HepG2 (cell line): ENCODE measurements at regions not wholly inside any gene's neighbourhood (a gene's known extent, or its start where the extent isn't known, plus 50 kb on each side); places are given as distances from the start of the nearest gene placed in this dataset.

ENCODE experiments used
- ATAC-seq: fragments of 200-7000 bp; cut with Tn5 transposase; 3 replicates; pipeline ENCODE4 v1.9.1; 2020; ENCODE audit warnings: mild to moderate bottlenecking, moderate library complexity
- BruUV-seq: library from RNA; stranded (reverse); fragments of 400-500 nt; replicated peaks from 2 replicates; lab custom pipeline; 2021; lab: Mats Ljungman, UMichigan
- CTCF ChIA-PET: fragments of 300-600 bp; formaldehyde crosslinking; extraction: SDS; loops from one replicate; lab custom pipeline; 2021; ENCODE audit warnings: low total read pairs, inconsistent platforms, low intra/inter-chr PET ratio; lab: Yijun Ruan, JAX
- POLR2A ChIA-PET: fragments of 350-600 bp; sonication (Branson Sonifier 250); formaldehyde crosslinking; loops from one replicate; lab custom pipeline; 2020; ENCODE audit warnings: antibody characterized with exemption, inconsistent platforms; lab: Yijun Ruan, JAX
- DNase-seq: peaks from one replicate; pipeline ENCODE4 v3.0.0-alpha.2; 2015; ENCODE audit warnings: low spot score
- FAIRE-seq: peaks from 3 replicates; lab custom pipeline; 2011; peaks lifted over from hg19 to GRCh38; lab: Jason Lieb, UNC
- H2AFZ ChIP-seq: one replicate; pipeline ENCODE4 v1.6.1; 2011; ENCODE audit warnings: low read length, inconsistent platforms
- H3K27ac ChIP-seq: fragments of 300-600 bp; 3 replicates; pipeline ENCODE4 v1.8.0; 2011; ENCODE audit warnings: mixed run types, mild to moderate bottlenecking, mixed read lengths, low read length, inconsistent platforms; ENCODE audit not compliant: insufficient read depth; ENCODE audit errors: extremely low read length
- H3K27me3 ChIP-seq, 2 experiments: fragments of 200-600 bp in 1 of 2; 2 replicates in 1 of 2; 3 replicates in 1 of 2; pipeline versions ENCODE4 v1.6.0 to v1.8.0; 2011; ENCODE audit warnings: low read length in 2 of 2, mild to moderate bottlenecking in 2 of 2, moderate library complexity in 2 of 2, inconsistent platforms in 1 of 2; ENCODE audit not compliant: insufficient read depth in 2 of 2, control insufficient read depth in 1 of 2
- H3K36me3 ChIP-seq, 2 experiments: fragments of 200-600 bp in 1 of 2; replicated peaks in 1 of 2; 2 replicates in 1 of 2; 3 replicates in 1 of 2; pipeline versions ENCODE4 v1.5.1 to v1.8.0; 2011; ENCODE audit warnings: low read length in 2 of 2, inconsistent platforms in 1 of 2; ENCODE audit not compliant: insufficient read depth in 2 of 2, control insufficient read depth in 1 of 2
- H3K4me1 ChIP-seq: 2 replicates; pipeline ENCODE4 v1.5.1; 2012; ENCODE audit warnings: low read length, inconsistent platforms; ENCODE audit not compliant: insufficient read depth
- H3K4me2 ChIP-seq: 2 replicates; pipeline ENCODE4 v1.6.0; 2011; ENCODE audit warnings: low read depth, low read length, inconsistent platforms
- H3K4me3 ChIP-seq, 3 experiments: fragments of 200-600 bp in 1 of 3; sonication (generic), shearing (Covaris generic) in 1 of 3; replicated peaks in 1 of 3; 2 replicates each; pipeline ENCODE4 v1.5.1; 2011 to 2016; ENCODE audit warnings: low read length in 3 of 3, inconsistent platforms in 2 of 3, low read depth in 2 of 3, mild to moderate bottlenecking in 2 of 3, control low read depth in 1 of 3, mixed read lengths in 1 of 3; ENCODE audit not compliant: insufficient read depth in 1 of 3
- H3K79me2 ChIP-seq: one replicate; pipeline ENCODE4 v1.6.1; 2011; ENCODE audit warnings: low read length, inconsistent platforms; ENCODE audit not compliant: insufficient read depth
- H3K9ac ChIP-seq: 2 replicates; pipeline ENCODE4 v1.6.0; 2011; ENCODE audit warnings: mild to moderate bottlenecking, low read depth, low read length, inconsistent platforms; ENCODE audit not compliant: insufficient read depth
- H3K9me3 ChIP-seq: 2 replicates; pipeline ENCODE4 v1.5.1; 2012; ENCODE audit warnings: mild to moderate bottlenecking, low read length
- H4K20me1 ChIP-seq: 2 replicates; pipeline ENCODE4 v1.6.0; 2011; ENCODE audit warnings: inconsistent platforms, mild to moderate bottlenecking, low read length, moderate library complexity; ENCODE audit not compliant: insufficient read depth
- BCLAF1 ChIP-seq: fragments of 450-650 bp; IDR thresholded peaks from 2 replicates; pipeline ENCODE4 v1.6.1; 2017; ENCODE audit warnings: mild to moderate bottlenecking
- IKZF5 ChIP-seq: IDR thresholded peaks from 2 replicates; pipeline ENCODE4 v1.6.1; 2018; ENCODE audit warnings: missing genetic modification reagents, mild to moderate bottlenecking, missing compliant biosample characterization
- RFXANK ChIP-seq: IDR thresholded peaks from 2 replicates; pipeline ENCODE4 v1.6.1; 2016
- SOX13 ChIP-seq, 3 experiments: fragments of 450-650 bp in 1 of 3; sonication (generic) in 1 of 3; formaldehyde crosslinking in 1 of 3; IDR thresholded peaks in 2 of 3; conservative IDR thresholded peaks in 1 of 3; 2 replicates each; pipeline versions ENCODE4 v1.5.0 to v1.6.1; 2016 to 2020; ENCODE audit warnings: antibody characterized with exemption in 1 of 3, mild to moderate bottlenecking in 1 of 3, missing compliant biosample characterization in 1 of 3, missing genetic modification reagents in 1 of 3, moderate library complexity in 1 of 3
- WIZ ChIP-seq: sonication (generic); formaldehyde crosslinking; IDR thresholded peaks from 2 replicates; pipeline ENCODE4 v1.5.1; 2020; ENCODE audit warnings: mild to moderate bottlenecking, missing genetic modification reagents
- ZNF251 ChIP-seq: sonication (generic); formaldehyde crosslinking; IDR thresholded peaks from 2 replicates; pipeline ENCODE4 v1.9.0; 2021; ENCODE audit warnings: mild to moderate bottlenecking, missing genetic modification reagents
- ZNF432 ChIP-seq: sonication (generic); formaldehyde crosslinking; IDR thresholded peaks from 2 replicates; pipeline ENCODE4 v1.5.0; 2020; ENCODE audit warnings: missing genetic modification reagents, mild to moderate bottlenecking, borderline replicate concordance
- WGBS: methylation state at CpG from one replicate; pipeline ENCODE4 v1.1.6; 2017; ENCODE audit warnings: low lambda C conversion rate; 5-methylcytosine and 5-hydroxymethylcytosine counted together
- in situ Hi-C: cut with HindIII; loops from 2 replicates; pipeline ENCODE4 v1.10.0; 2017; ENCODE audit warnings: low pct_unique_long_range_greater_than_20kb; ENCODE audit not compliant: extremely low pct_ligation_motif_present
- intact Hi-C: fragments of 100-400 bp; cut with micrococcal nuclease; formaldehyde crosslinking; loops from one replicate; pipeline ENCODE4 v1.10.0; 2022; ENCODE audit not compliant: unreplicated experiment

GRCh38 chr21:16071092-16071491 lies 341.3 kb downstream of the USP25 start:
- ATAC-seq (no peak), DNase-seq (no peak), FAIRE-seq (no peak)
- H4K20me1 ChIP-seq = no peaks in the 10 kb centered on the region
- no peaks in the 10 kb centered on the region for H3K36me3 ChIP-seq
- ChIA-PET POLR2A (no interaction called here), CTCF (no interaction called here)
- intact Hi-C loops (no loop called here), in situ Hi-C loops (no loop called here)
- no peaks in the 10 kb centered on the region for H3K9me3 ChIP-seq
- H3K4me1 ChIP-seq = no peaks in the 10 kb centered on the region
- no peak overlapping the region for H3K27ac ChIP-seq
- no TSS peak for BruUV-seq
- no peak for TF ChIP-seq WIZ (CRISPR knock-in tag)
- TF ChIP-seq RFXANK (CRISPR knock-in tag) = no peak
- TF ChIP-seq IKZF5 (CRISPR knock-in tag) = no peak
- TF ChIP-seq BCLAF1 = no peak
- TF ChIP-seq SOX13 (IDR thresholded peaks at IDR 0.05) = no peak
- TF ChIP-seq SOX13 (CRISPR knock-in tag; conservative IDR thresholded peaks at IDR 0.05 in 1 of 2, IDR thresholded peaks at IDR 0.05 in 1 of 2) = no peak
- no peak for TF ChIP-seq ZNF432 (CRISPR knock-in tag)
- no peak for TF ChIP-seq ZNF251
- 29% methylated on average over 5 of the region's 9 CpGs for WGBS
- no peaks in the 10 kb centered on the region for H3K27me3 ChIP-seq
- no peaks in the 10 kb centered on the region for H3K79me2 ChIP-seq
- no peak overlapping the region for H3K4me3 ChIP-seq
- no peak overlapping the region for H3K9ac ChIP-seq
- no peak overlapping the region for H3K4me2 ChIP-seq
- H2AFZ ChIP-seq = no peak overlapping the region
